ENCODE measurements at regions not wholly inside any gene's neighbourhood (a gene's known extent, or its start where the extent isn't known, plus 50 kb on each side); places are given as distances from the start of the nearest gene placed in this dataset.

- peak; percentile 70 for TF ChIP-seq RBM25 (IDR thresholded peaks at IDR 0.05; ENCODE audit: low read depth, low read length, severe bottlenecking)
- TF ChIP-seq ZBTB43 (CRISPR knock-in tag; IDR thresholded peaks at IDR 0.05): no peak
- TF ChIP-seq ZFP36 (IDR thresholded peaks at IDR 0.05; ENCODE audit: low read depth, low read length, partially characterized antibody): peak; percentile 62
- TF ChIP-seq ZC3H8 (IDR thresholded peaks at IDR 0.05): no peak
- TF ChIP-seq ZNF77 (CRISPR knock-in tag; IDR thresholded peaks at IDR 0.05): no peak
- TF ChIP-seq ZNF217 (CRISPR knock-in tag; IDR thresholded peaks at IDR 0.05): no peak
- TF ChIP-seq ELF1 (tag; IDR thresholded peaks at IDR 0.05): no peak
- TF ChIP-seq MAFK (IDR thresholded peaks at IDR 0.05; ENCODE audit: low read length): no peak
- no peak for TF ChIP-seq FOSL1 (tag; conservative IDR thresholded peaks at IDR 0.05)
- TF ChIP-seq BCOR (IDR thresholded peaks at IDR 0.05): peak; percentile 77
- 0 out of 2 replicates have a peak, but pooled peaks have one; percentile 38 for TF ChIP-seq HDAC2 (IDR thresholded peaks at IDR 0.05)
- TF ChIP-seq SIX5 (IDR thresholded peaks at IDR 0.05; ENCODE audit: borderline replicate concordance in 1 of 2, insufficient read depth in 1 of 2, low read depth in 1 of 2, low read length in 2 of 2): no peak
- no peaks in the 10 kb centered on the region for H4K20me1 ChIP-seq (replicated peaks; ENCODE audit: control insufficient read depth, insufficient read depth, low read length)
- no peak for ATAC-seq
- H2AFZ ChIP-seq (ENCODE audit: low read depth, low read length): peak overlapping the region; percentile 67
- ChIA-PET POLR2A (interaction anchor here (0.6 to 1.0 kb wide), 2 partner anchors 12 to 101 kb away, joined by 3 to 4 read pairs; no protein-coding TSS in a partner anchor), CTCF (ENCODE audit: low intra/inter-chr PET ratio) (no interaction called here)
- no peak for FAIRE-seq
- in situ Hi-C loops (cut with MboI) (no loop called here), intact Hi-C loops (cut with micrococcal nuclease) (no loop called here)
- BruUV-seq (replicated peaks): no TSS peak
- H3K4me3 ChIP-seq: no peak overlapping the region
- H3K36me3 ChIP-seq (ENCODE audit: control insufficient read depth, insufficient read depth, low read length): no peaks in the 10 kb centered on the region; the same call in 2 of the 3 replicates
- H3K9ac ChIP-seq (ENCODE audit: insufficient read depth in 1 of 2, low read depth in 2 of 2, low read length in 2 of 2): peak overlapping the region in 1 of 2 experiments; percentile 50; a peak in 1 of 4 replicates
- H3K9me3 ChIP-seq (replicated peaks; ENCODE audit: control insufficient read depth, insufficient read depth, low read depth, low read length): no peaks in the 10 kb centered on the region
- peak overlapping the region; percentile 49 for H3K27ac ChIP-seq (ENCODE audit: extremely low read depth, low read depth, low read length)
- H3K27me3 ChIP-seq (ENCODE audit: control insufficient read depth in 2 of 2, insufficient read depth in 2 of 2, low read length in 2 of 2): no peaks in the 10 kb centered on the region
- WGBS (ENCODE audit: insufficient coverage, low coverage, missing lambda C conversion rate): 6% methylated on average over 3 of the region's 3 CpGs
- peak overlapping the region; percentile 33; the same call in 1 of the 2 replicates for H3K4me2 ChIP-seq (ENCODE audit: insufficient read depth, low read length)
- no peak for DNase-seq (ENCODE audit: extremely low read depth in 1 of 4, low spot score in 3 of 4)
- peaks cover 32 to 45% of the 10 kb centered on the region in 2 experiments for H3K4me1 ChIP-seq (replicated peaks in 1 of 2; ENCODE audit: control insufficient read depth in 2 of 2, insufficient read depth in 2 of 2, low read length in 2 of 2)
- no peaks in the 10 kb centered on the region for H3K9me1 ChIP-seq (ENCODE audit: control insufficient read depth, insufficient read depth, low read length)
- H3K79me2 ChIP-seq (ENCODE audit: control insufficient read depth, insufficient read depth, low read length): peaks cover 13% of the 10 kb centered on the region; the same call in 2 of the 3 replicates
Measured at GRCh38 chrX:139206914-139207313, 323.6 kb upstream of the F9 start.
